ENCODE measurements at regions not wholly inside any gene's neighbourhood (a gene's known extent, or its start where the extent isn't known, plus 50 kb on each side); places are given as distances from the start of the nearest gene placed in this dataset.

GRCh38 chr5:143641549-143642355 is 170.2 kb upstream of the HMHB1 start:
- TF ChIP-seq CTCF (IDR thresholded peaks at IDR 0.05; ENCODE audit: low read depth, low read length) (no peak), EZH2phosphoT487 (IDR thresholded peaks at IDR 0.05; ENCODE audit: low read depth) (no peak)
